ENCODE measurements at regions not wholly inside any gene's neighbourhood (a gene's known extent, or its start where the extent isn't known, plus 50 kb on each side); places are given as distances from the start of the nearest gene placed in this dataset.

DNA sequence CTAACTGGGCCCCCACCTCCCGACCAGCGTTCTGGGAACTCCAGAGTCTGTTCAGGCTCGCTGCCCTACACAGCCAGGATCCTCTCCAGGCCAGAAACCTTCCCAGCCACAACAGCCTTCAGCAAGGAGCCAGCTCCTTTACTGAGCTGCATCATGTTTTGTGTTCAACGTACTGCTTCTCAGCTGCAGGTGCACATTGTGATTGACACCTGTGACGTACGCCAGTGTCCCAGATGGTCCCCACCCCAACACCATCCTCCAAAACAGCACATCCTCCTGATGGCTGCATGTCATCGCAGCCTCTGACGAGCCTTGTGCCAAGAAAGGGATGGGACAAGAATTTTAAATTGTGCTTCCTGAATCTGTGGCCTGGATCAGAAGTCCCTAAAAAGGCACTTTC, 117.5 kb downstream of the SPATA19 start:
- TF ChIP-seq, protein P1, sequence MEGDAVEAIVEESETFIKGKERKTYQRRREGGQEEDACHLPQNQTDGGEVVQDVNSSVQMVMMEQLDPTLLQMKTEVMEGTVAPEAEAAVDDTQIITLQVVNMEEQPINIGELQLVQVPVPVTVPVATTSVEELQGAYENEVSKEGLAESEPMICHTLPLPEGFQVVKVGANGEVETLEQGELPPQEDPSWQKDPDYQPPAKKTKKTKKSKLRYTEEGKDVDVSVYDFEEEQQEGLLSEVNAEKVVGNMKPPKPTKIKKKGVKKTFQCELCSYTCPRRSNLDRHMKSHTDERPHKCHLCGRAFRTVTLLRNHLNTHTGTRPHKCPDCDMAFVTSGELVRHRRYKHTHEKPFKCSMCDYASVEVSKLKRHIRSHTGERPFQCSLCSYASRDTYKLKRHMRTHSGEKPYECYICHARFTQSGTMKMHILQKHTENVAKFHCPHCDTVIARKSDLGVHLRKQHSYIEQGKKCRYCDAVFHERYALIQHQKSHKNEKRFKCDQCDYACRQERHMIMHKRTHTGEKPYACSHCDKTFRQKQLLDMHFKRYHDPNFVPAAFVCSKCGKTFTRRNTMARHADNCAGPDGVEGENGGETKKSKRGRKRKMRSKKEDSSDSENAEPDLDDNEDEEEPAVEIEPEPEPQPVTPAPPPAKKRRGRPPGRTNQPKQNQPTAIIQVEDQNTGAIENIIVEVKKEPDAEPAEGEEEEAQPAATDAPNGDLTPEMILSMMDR (IDR thresholded peaks at IDR 0.05; ENCODE audit: low read length): no peak
- TF ChIP-seq EZH2 (IDR thresholded peaks at IDR 0.05; ENCODE audit: borderline replicate concordance, low read length): no peak
